Urinary bladder (tissue), 3 donors: ENCODE measurements at regions not wholly inside any gene's neighbourhood (a gene's known extent, or its start where the extent isn't known, plus 50 kb on each side); places are given as distances from the start of the nearest gene placed in this dataset.
A peak's percentile ranks its signal among the peaks of the same experiment; 100 is the strongest.
"Not testable (repeated sequence)": the region's sequence is repeated elsewhere in the genome, so short reads cannot be mapped to it uniquely, and the experiment has no call there.

Experiments
- DNase-seq: peaks from one replicate; pipeline ENCODE4 v3.0.0-alpha.2; 2015; ENCODE audit errors: extremely low spot score
- H3K27ac ChIP-seq: one replicate; pipeline ENCODE4 v1.5.1; 2013; ENCODE audit warnings: low read depth, mild to moderate bottlenecking, moderate library complexity
- H3K36me3 ChIP-seq: one replicate; pipeline ENCODE4 v1.6.1; 2013; ENCODE audit warnings: mild to moderate bottlenecking, moderate library complexity; ENCODE audit not compliant: insufficient read depth
- H3K4me1 ChIP-seq: one replicate; pipeline ENCODE4 v1.6.1; 2013; ENCODE audit warnings: mild to moderate bottlenecking, moderate library complexity; ENCODE audit not compliant: insufficient read depth
- H3K4me3 ChIP-seq: one replicate; pipeline ENCODE4 v1.5.1; 2013; ENCODE audit warnings: low read depth, low read length
- WGBS: extraction: QIAGEN DNeasy Blood & Tissue Kit; methylation state at CpG from one replicate; pipeline ENCODE4 v1.1.7; 2013; 5-methylcytosine and 5-hydroxymethylcytosine counted together
- donor health status: healthy with polysubstance abuse.
- donor health status: healthy.

- Histone ChIP-seq H3K36me3 (no peaks in the 10 kb centered on the region), H3K4me3 (no peak overlapping the region), H3K27ac (no peak overlapping the region), H3K4me1 (no peaks in the 10 kb centered on the region)
- 88% methylated on average over 2 of the region's 2 CpGs for WGBS
- DNase-seq = no peak
Measured at GRCh38 chr15:98070137-98070536, 109.6 kb downstream of the ARRDC4 start.

- H3K4me1 ChIP-seq = no peaks in the 10 kb centered on the region
- no peak overlapping the region for H3K27ac ChIP-seq
- DNase-seq = no peak
- H3K4me3 ChIP-seq = no peak overlapping the region
- no peaks in the 10 kb centered on the region for H3K36me3 ChIP-seq
Measured at GRCh38 chr15:98071786-98072185, 111.3 kb downstream of the ARRDC4 start.

GRCh38 chr15:98075441-98075840, 114.9 kb downstream of the ARRDC4 start:
- Histone ChIP-seq H3K4me1 (no peaks in the 10 kb centered on the region), H3K36me3 (no peaks in the 10 kb centered on the region), H3K27ac (no peak overlapping the region), H3K4me3 (no peak overlapping the region)
- DNase-seq = no peak

- no peak overlapping the region for H3K4me3 ChIP-seq
- H3K27ac ChIP-seq = no peak overlapping the region
- no peaks in the 10 kb centered on the region for H3K4me1 ChIP-seq
- no peaks in the 10 kb centered on the region for H3K36me3 ChIP-seq
- WGBS = 39% methylated on average over 8 of the region's 8 CpGs
- no peak for DNase-seq
Measured at GRCh38 chr15:98076021-98076816, 115.7 kb downstream of the ARRDC4 start.

- WGBS = 69% methylated on average over 8 of the region's 8 CpGs
- DNase-seq = no peak
- no peak overlapping the region for H3K4me3 ChIP-seq
Measured at GRCh38 chr15:98077186-98077585, 116.7 kb downstream of the ARRDC4 start.

GRCh38 chr15:98080791-98081190, 120.3 kb downstream of the ARRDC4 start:
- H3K27ac ChIP-seq = no peak overlapping the region
- no peak overlapping the region for H3K4me3 ChIP-seq
- 81% methylated on average over 2 of the region's 2 CpGs for WGBS
- no peak for DNase-seq
- no peaks in the 10 kb centered on the region for H3K4me1 ChIP-seq
- no peaks in the 10 kb centered on the region for H3K36me3 ChIP-seq

More at GRCh38 chr15:98077186-98077585, 116.7 kb downstream of the ARRDC4 start:
- Histone ChIP-seq H3K36me3 (no peaks in the 10 kb centered on the region), H3K27ac (no peak overlapping the region), H3K4me1 (no peaks in the 10 kb centered on the region)

- H3K4me1 ChIP-seq = no peaks in the 10 kb centered on the region
- H3K27ac ChIP-seq = no peak overlapping the region
- WGBS = 85% methylated on average over 14 of the region's 14 CpGs
- no peak overlapping the region for H3K4me3 ChIP-seq
- H3K36me3 ChIP-seq = no peaks in the 10 kb centered on the region
- DNase-seq = no peak
Measured at GRCh38 chr15:98083203-98083910, 122.9 kb downstream of the ARRDC4 start.

GRCh38 chr15:98085003-98085639, 124.6 kb downstream of the ARRDC4 start:
- Histone ChIP-seq H3K4me3 (no peak overlapping the region), H3K36me3 (no peaks in the 10 kb centered on the region), H3K27ac (no peak overlapping the region), H3K4me1 (no peaks in the 10 kb centered on the region)
- 5% methylated on average over 2 of the region's 2 CpGs for WGBS
- DNase-seq = peak; percentile 31

GRCh38 chr15:98088307-98088945, 127.9 kb downstream of the ARRDC4 start:
- H3K4me1 ChIP-seq, H3K4me3 ChIP-seq, H3K36me3 ChIP-seq, H3K27ac ChIP-seq, DNase-seq: not testable (repeated sequence)
- WGBS = 60% methylated on average over 26 of the region's 35 CpGs

- not testable (repeated sequence) for H3K4me3 ChIP-seq, DNase-seq, H3K36me3 ChIP-seq, H3K27ac ChIP-seq, H3K4me1 ChIP-seq
- WGBS = 89% methylated on average over 3 of the region's 9 CpGs
Measured at GRCh38 chr15:98089352-98089751, 128.8 kb downstream of the ARRDC4 start.

GRCh38 chr15:98097986-98098385, 137.5 kb downstream of the ARRDC4 start:
- not testable (repeated sequence) for H3K27ac ChIP-seq, H3K36me3 ChIP-seq, H3K4me3 ChIP-seq, DNase-seq, H3K4me1 ChIP-seq
- 73% methylated on average over 2 of the region's 2 CpGs for WGBS

GRCh38 chr15:98100606-98101005, 140.1 kb downstream of the ARRDC4 start:
- not testable (repeated sequence) for DNase-seq, H3K27ac ChIP-seq, H3K4me1 ChIP-seq, H3K36me3 ChIP-seq, H3K4me3 ChIP-seq
- 18% methylated on average over 6 of the region's 6 CpGs for WGBS

- 92% methylated on average over 6 of the region's 6 CpGs for WGBS
- Histone ChIP-seq H3K36me3 (no peaks in the 10 kb centered on the region), H3K4me3 (no peak overlapping the region), H3K27ac (no peak overlapping the region), H3K4me1 (no peaks in the 10 kb centered on the region)
- DNase-seq = no peak
Measured at GRCh38 chr15:98103570-98103969, 143.1 kb downstream of the ARRDC4 start.
